HG02885 (cell line): ENCODE measurements at regions not wholly inside any gene's neighbourhood (a gene's known extent, or its start where the extent isn't known, plus 50 kb on each side); places are given as distances from the start of the nearest gene placed in this dataset.
A peak's percentile ranks its signal among the peaks of the same experiment; 100 is the strongest.

Experiments used
- ATAC-seq: cut with Tn5 transposase; IDR thresholded peaks from one replicate; pipeline ENCODE4 v1.9.1; 2021; ENCODE audit warnings: mild to moderate bottlenecking; ENCODE audit not compliant: unreplicated experiment, poor library complexity

DNA sequence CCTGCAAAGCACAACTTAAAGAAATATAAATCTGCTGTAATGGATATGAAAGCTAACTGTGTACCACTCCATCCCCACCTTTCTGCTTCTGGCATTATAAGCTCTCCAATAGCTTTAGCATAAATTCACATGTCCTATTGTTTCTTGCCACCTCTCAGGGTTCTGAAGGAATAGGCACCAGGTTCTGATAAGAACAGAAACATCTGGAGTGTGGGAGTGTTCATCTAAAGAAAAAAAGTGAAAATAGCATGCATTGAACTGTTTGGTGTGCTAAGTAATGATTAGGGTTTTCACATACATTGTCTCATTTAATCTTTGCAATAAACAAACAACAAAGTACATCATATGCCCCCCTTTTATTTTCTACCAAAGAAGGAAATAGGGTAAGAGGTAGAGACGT is 72.3 kb downstream of the FAM76B start:
- no peak for ATAC-seq

GRCh38 chr11:95716266-95716665 is 73.3 kb downstream of the FAM76B start:
- peak; percentile 1 for ATAC-seq

DNA sequence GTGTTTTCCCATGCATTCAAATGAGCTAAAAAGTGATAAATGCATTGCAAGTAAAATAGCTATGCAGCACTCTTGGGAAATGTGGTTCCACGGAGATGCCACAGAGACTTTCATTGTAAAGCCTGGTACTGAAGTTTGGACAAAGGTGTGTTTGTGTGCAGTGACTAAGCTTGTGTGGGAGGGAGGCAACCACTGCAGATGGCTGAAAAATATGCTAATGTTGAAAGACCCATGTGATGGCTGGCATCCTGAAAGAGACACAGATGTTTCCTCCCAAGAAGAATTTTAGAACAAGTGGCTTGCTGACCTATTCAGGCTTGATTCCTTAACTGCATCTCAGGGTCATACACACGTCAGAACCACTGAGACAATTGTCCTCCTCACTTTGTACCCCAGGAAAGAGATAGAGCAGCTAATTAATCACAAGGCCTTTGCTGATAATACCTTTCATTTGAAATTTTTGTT is 73.8 kb downstream of the FAM76B start:
- ATAC-seq, result peak; percentile 78

DNA sequence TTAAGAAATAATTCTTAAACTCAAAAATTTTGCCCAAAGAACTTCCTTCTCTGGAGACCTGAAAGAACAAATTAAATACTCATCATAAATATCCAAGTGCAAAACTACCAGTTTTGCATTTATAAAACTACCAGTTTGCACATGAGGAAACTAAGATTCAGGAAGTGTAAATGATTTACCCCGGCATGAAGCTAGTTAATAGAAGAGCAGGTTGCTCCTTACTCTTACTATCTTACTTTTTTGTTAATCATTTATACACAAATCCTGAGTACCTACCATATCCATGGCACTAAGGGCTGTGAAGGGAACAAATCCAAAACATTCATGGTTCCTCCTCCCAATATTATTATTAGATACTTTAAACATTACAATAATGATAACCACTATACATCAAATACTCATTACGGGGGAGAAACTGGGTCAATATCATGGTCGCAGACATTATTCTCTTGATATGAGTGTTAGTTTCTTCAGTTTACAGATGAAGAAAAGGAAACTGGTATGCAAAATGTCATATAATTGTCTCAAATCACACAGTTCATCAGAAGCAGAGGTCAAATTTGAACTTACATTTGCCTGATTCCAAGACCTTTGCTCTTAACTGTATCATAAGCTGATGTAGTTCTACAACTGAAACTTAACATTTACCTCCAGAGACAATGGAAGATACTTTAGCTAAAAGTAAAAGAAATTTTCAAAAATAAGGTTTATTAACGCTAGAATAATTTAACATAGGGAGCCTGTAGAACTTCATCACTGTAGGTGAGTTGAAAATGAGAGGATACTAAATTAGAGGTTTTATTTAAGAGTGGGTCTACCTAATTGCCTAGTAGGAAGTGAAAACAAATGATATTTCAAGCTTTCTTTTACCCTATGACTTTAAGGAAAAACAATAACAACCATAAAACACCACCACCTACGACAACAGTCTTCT is 74.5 kb downstream of the FAM76B start:
- no peak for ATAC-seq

- no peak for ATAC-seq
These were observed 76.2 kb downstream of the FAM76B start for GRCh38 chr11:95713428-95713827.

DNA sequence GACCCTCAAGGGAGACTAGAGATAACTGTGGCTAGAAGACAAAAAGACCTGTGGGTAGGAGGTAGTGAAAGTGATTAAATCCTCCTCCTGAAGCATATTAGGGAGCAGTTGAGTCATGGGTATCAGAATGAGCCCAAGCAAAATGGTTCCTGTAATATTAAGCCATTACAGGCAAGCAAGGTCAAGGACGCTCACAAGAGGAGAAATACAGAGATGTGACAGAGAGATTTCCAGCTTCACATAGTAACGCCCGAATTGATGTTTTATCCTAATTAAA is 77.7 kb downstream of the FAM76B start:
- ATAC-seq, result peak; percentile 33

DNA sequence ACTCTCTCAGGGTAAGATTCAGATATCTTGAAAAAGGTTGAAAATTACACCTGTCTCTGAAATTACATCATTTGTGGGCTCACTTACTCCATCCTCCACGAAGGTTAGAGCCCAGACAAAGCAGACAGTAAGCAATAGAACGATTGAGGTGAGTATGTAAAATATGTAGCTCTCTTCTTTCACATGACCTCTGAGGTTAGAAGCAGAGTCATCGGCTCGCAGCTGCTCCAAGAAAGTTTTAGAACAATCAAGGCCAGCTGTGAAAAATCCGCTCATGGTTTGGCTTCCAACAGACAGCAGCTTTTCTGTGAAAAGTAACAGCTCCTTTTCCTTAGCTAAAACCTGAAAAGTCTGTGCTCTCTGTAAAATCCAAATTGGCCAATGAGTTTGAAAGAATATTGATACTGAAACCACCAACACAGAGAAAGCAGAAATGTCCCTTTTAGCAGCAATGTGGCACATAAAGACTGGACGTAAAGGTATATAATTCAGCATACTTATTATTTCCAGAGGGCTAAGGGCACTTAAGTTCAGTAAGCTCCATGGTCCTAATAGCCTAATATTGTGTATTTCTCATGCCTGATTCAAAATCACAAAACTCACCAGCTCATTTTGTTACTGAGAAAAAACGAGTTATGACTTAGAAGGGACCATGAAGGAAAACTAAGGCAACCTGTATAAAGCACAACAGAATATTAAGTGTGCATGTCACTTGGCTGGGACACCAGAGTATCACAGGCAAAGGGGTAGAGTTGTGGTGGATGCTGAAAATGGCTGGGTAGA is 78.2 kb downstream of the FAM76B start:
- peak; percentile 56 for ATAC-seq

DNA sequence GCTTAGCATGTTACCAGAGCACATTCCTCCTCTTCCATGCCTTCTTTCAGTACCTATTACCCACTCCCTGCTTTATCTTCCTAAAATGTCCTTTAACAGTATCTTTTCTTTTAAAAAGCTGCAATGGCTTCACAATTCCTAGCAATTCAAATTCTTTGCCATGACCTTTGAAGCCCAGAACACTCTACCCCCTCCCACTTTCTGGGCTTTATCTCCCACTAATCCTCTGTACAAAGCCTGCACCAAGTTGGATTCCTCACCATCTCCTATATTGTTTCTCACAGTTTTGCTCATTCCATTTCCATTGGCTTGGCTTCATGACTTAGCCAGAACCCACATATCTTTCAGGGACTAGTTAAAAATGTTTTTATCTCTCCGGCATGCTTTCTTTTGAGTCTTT is 80.9 kb downstream of the FAM76B start:
- no peak for ATAC-seq

- ATAC-seq, result no peak
These were observed 82.6 kb downstream of the FAM76B start for GRCh38 chr11:95706974-95707387.

- ATAC-seq, result peak; percentile 89
These were observed 84.0 kb downstream of the FAM76B start for GRCh38 chr11:95705485-95706124.

DNA sequence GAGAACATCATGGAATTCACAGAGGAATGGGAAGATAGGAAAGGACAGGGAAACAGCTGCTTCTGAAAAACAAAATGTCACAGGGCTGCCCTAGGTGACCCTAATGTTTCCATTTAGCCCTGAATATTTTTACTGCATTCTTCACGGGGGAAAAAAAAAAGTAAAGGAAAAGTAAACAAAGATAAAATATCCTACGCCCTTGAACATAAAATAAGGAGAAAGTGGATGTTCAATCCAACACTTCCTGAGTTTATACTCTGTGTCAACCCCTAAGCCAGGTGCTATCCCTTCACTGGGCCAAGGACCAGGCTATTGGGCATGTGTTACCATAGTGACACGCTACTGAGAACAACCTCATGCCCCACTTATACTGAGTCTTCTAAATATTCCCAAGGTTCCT is 84.7 kb downstream of the FAM76B start:
- no peak for ATAC-seq

DNA sequence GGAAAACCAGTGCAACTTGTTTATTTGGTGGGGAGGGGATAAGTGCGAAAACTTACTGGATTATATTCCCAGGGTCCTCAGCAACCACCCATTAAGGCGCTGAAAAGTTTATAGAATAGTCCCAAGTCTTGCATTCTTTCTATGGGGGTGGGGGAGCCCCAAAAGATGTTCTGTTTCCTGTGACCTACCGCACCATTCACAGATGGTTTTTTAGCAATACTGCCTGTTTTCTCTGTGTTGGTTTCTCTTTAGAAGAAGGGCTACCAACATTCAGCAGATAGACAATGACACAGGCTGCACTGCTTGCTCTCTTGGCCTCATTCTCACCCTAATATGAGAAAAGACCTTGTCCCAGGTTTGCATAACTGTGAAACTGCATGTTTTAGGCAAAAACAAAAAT is 86.5 kb downstream of the FAM76B start:
- ATAC-seq, result peak; percentile 34

- no peak for ATAC-seq
These were observed 87.1 kb downstream of the FAM76B start for GRCh38 chr11:95702526-95702925.

DNA sequence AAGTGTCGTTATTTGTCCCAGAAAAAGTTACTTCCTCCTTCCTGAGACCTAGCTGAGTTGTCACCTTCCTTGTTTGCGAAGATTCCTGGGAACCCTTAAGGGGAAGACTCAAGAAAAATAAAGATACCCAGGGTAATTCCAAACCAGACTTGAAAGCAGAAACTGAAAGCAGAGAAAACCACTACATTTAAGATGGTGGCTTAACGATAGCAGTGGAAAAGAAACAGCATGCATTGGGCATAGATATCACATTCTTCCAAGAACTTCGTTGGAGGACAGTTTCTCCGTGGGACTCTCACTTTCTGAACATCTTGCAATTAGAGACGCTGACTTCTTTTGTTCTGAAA is 89.1 kb downstream of the FAM76B start:
- peak; percentile 47 for ATAC-seq

DNA sequence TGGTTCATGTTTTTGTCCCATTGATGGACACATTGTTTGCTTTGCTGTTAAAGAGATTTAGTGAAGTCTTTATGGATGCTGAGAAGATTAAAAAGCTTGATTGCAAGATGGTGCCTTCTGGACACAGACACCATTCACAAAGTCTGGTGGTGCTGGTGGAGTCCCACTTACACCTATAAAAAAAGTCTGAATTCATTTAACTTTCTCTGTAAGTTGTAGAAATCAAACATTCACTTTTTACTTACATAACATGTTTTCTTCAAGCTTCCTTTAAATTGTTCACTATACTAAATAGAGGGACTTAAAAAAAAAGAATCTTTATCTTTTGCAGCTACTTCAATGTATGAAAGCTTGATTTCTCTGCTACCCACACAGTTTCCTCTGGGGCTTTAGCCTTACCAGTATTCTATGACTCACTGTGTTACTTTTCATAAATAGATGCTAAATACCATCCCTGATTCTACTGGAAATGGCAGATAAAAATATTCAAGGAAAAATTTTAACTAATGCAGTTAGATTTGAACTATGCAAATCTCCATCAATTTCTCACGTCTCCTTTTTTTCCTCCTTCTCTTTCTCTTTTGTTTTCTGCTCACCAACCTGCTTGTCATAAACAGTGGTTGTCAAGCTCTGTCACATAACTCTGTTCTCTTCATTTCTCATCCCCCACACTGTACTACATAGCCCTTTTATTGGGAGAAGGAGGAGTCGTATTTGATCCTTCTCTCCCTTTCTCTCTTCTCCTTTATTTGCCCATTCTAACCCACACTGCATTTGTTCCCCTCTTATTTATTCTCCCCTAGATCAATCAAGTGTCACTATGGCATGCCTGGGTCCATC is 89.7 kb downstream of the FAM76B start:
- peak; percentile 58 for ATAC-seq

DNA sequence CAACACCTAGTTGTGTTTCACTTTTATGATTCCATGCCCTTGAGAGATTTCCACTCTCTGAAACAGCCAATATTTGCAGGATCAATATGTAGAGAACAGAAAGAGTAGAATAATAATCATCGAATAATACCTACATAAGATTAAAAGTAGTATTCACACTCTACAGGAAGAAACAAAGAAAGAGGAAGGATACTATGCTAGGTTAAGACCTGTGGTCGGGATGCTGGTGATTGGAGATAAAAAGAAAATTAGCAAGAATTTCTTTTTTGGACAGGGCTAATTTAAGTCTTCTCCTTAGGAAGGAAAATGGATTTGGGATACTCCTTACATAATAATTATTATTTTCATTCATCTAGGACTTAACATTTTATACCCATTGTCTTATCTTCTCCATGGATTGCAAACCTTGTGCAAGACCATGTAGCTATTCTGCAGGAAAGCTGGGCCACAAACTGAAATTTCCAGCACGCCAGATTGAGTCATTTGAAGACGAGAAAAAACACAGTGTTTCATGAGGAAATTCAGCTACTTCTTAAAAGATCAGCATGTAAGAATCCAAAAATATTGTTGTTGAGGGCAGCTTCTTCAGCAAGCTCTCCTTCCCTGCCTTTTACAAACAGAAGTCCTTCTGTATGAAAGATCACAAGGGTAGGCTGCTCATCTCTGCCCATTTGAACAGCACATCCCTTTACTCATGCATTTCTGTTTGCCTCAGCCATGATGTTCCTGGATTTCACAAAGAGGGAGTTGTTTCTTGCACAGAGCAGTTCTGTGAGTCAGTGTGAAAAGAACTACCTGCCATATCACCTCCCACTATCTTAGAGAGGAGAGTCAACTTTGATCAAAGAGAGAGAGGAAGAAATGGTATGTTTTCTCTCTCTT is 90.7 kb downstream of the FAM76B start:
- ATAC-seq, result no peak

DNA sequence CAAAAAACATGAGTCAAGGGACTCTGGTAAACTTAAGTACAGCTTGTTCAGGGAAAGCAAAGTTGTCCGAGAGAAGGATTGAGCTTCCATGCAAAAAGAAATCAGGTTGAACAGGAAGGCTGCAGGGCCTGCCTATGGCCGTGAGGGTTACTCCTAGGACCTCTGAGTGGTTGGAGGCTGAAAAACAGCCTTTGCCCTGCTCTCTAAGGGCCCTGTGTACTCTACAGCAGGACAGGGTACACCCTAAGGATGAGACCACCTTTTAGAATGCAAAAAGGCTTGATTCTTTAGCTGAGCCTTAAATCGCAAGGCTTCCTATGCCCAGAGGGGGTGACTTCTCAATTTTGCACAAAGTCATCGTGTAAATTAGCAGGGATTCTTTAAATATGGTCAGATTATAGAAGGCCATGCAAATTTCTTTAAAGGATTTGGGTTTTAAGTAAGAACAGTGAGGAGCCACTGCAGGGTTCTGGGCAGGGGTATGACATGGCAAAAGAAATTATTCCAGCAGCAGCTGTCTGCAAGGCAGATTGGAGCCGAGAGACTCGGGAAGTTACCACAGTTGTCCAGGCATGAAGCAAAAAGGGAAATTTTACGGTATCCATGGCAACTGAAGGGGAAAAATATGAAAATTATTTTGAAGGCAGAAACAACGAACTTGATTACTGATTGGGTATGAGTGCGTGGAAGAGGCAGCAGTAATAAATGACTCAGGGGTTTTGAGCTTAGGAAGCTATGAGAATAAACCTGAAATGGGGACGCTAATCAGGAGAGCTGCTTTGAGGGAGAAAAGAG is 91.8 kb downstream of the FAM76B start:
- ATAC-seq, result no peak

DNA sequence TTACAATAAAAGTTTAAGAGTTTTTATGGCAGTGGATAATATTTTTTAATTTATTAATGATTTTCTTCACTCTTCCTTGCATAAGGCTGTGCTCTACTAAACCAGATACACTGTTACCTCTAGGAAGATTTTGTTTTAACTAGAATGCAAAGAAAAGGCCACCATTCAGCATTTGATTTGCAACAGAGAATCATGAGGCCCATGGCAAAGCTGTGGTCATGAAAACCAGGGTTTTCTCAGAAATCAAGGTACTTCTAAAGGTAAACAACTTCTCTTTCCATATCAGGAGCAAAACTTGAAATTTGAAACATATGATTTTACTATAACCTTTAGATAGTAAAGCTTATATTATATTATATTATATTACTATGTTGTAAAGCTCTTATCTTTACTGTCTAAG is 94.4 kb downstream of the FAM76B start:
- ATAC-seq, result no peak

DNA sequence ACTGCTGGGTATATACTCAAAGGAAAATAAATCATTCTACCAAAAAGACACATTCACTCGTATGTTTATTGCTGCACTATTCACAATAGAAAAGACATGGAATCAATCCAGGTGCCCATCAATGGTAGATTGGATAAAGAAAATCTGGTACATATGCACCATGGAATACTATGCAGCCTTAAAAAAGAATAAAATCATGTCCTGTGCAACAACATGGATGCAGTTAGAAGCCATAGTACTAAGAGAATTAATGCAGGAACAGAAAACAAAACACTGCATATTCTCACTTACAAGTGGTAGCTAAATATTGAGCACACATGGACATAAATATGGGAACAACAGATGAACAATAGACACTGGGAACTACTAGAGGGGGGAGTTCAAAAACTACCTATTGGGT is 96.3 kb downstream of the FAM76B start:
- ATAC-seq, result no peak
